HCT116 (cell line): ENCODE measurements at regions not wholly inside any gene's neighbourhood (a gene's known extent, or its start where the extent isn't known, plus 50 kb on each side); places are given as distances from the start of the nearest gene placed in this dataset.

ENCODE experiments used
- ATF3 ChIP-seq: IDR thresholded peaks from 2 replicates; pipeline ENCODE4 v1.6.1; 2012
- CTCF ChIP-seq, 3 experiments: fragments of 200-600 bp in 1 of 3; sonication (generic) in 1 of 3; IDR thresholded peaks in 2 of 3; conservative IDR thresholded peaks in 1 of 3; 2 replicates each; pipeline ENCODE4 v1.5.1; 2012 to 2017; ENCODE audit warnings: low read depth in 2 of 3, low read length in 2 of 3, antibody characterized with exemption in 1 of 3, borderline replicate concordance in 1 of 3, control low read depth in 1 of 3, mild to moderate bottlenecking in 1 of 3, mixed read lengths in 1 of 3, mixed run types in 1 of 3, moderate library complexity in 1 of 3; ENCODE audit not compliant: insufficient read depth in 1 of 3
- EZH2 ChIP-seq: fragments of 200-600 bp; sonication (generic); IDR thresholded peaks from 2 replicates; pipeline ENCODE4 v1.6.1; 2017; ENCODE audit warnings: antibody characterized with exemption, mixed run types
- EZH2phosphoT487 ChIP-seq: fragments of 200-600 bp; IDR thresholded peaks from 2 replicates; pipeline ENCODE4 v1.6.1; 2018; ENCODE audit warnings: antibody characterized with exemption, borderline replicate concordance
- JUND ChIP-seq: IDR thresholded peaks from 2 replicates; pipeline ENCODE4 v1.6.1; 2012
- MAX ChIP-seq: IDR thresholded peaks from 2 replicates; pipeline ENCODE4 v1.6.1; 2012
- POLR2A ChIP-seq: IDR thresholded peaks from 2 replicates; pipeline ENCODE4 v1.7.0; 2011; ENCODE audit warnings: borderline replicate concordance; ENCODE audit not compliant: insufficient read depth, insufficient read length; ENCODE audit errors: extremely low read depth
- POLR2AphosphoS5 ChIP-seq: IDR thresholded peaks from 2 replicates; pipeline ENCODE4 v1.6.1; 2011; ENCODE audit warnings: mild to moderate bottlenecking, low read depth, low read length, moderate library complexity
- REST ChIP-seq: IDR thresholded peaks from 2 replicates; pipeline ENCODE4 v1.6.1; 2012; ENCODE audit warnings: low read depth
- SIN3A ChIP-seq: IDR thresholded peaks from 2 replicates; pipeline ENCODE4 v1.6.1; 2012; ENCODE audit warnings: low read depth
- TCF7L2 ChIP-seq: IDR thresholded peaks from 2 replicates; pipeline ENCODE4 v1.7.0; 2011; ENCODE audit warnings: borderline replicate concordance, inconsistent platforms; ENCODE audit not compliant: insufficient read depth, insufficient read length; ENCODE audit errors: extremely low read depth
- YY1 ChIP-seq: IDR thresholded peaks from 2 replicates; pipeline ENCODE4 v1.6.1; 2011; ENCODE audit warnings: low read length, low read depth, moderate library complexity, mild to moderate bottlenecking; ENCODE audit not compliant: insufficient replicate concordance; ENCODE audit errors: extremely low read depth
- ZBTB33 ChIP-seq: IDR thresholded peaks from 2 replicates; pipeline ENCODE4 v1.6.1; 2011; ENCODE audit warnings: mild to moderate bottlenecking, low read length, moderate library complexity; ENCODE audit not compliant: insufficient replicate concordance; ENCODE audit errors: extremely low read depth

GRCh38 chr7:113775401-113775800 is 143.4 kb downstream of the PPP1R3A start:
- TF ChIP-seq CTCF (IDR thresholded peaks at IDR 0.05 in 2 of 3, conservative IDR thresholded peaks at IDR 0.05 in 1 of 3; ENCODE audit: borderline replicate concordance in 1 of 3, insufficient read depth in 1 of 3, low read depth in 2 of 3, low read length in 2 of 3) (no peak), POLR2A (no peak), POLR2AphosphoS5 (no peak), EZH2 (no peak), JUND (no peak), MAX (no peak), SIN3A (no peak), YY1 (no peak), ZBTB33 (no peak), TCF7L2 (no peak), EZH2phosphoT487 (no peak), REST (no peak), ATF3 (no peak)
